Suprapubic skin (tissue), 4 donors: ENCODE measurements at regions not wholly inside any gene's neighbourhood (a gene's known extent, or its start where the extent isn't known, plus 50 kb on each side); places are given as distances from the start of the nearest gene placed in this dataset.

Source experiments
- EP300 ChIP-seq: sonication (generic); formaldehyde crosslinking; IDR thresholded peaks from one replicate; pipeline ENCODE4 v1.6.1; 2017; ENCODE audit warnings: antibody characterized with exemption
- POLR2AphosphoS5 ChIP-seq, 3 donors: sonication (generic); formaldehyde crosslinking; IDR thresholded peaks; one replicate each; pipeline ENCODE4 v1.6.1; 2017; ENCODE audit warnings: antibody characterized with exemption in 3 of 3
- TF ChIP-seq, protein P1 (sequence below), 2 donors: fragments of 200-600 bp in 1 of 2; fragments of 450-650 bp in 1 of 2; sonication (generic) in 1 of 2; IDR thresholded peaks; one replicate each; pipeline ENCODE4 v1.5.1; 2016 to 2019; ENCODE audit warnings: antibody characterized with exemption in 2 of 2, mild to moderate bottlenecking in 1 of 2, moderate library complexity in 1 of 2

DNA sequence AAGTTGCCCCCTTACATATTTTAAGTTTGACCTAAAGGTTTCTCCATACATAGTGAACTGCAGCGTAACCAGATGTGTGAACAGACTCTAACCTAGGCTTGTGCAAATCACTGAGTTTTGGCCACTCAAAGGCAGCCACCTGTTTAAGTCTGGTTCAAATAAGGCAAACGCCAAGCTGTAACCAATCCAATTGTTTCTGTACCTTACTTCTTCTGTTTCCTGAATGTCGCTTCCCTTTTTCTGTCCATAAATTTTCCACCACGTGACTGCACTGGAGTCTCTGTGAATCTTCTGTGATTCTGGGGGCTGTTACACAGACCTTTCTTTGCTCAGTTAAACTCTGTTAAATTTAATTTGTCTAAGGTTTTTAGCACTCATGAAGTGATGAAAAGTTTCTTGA, 618.8 kb downstream of the GLUD2 start:
- TF ChIP-seq, protein P1, sequence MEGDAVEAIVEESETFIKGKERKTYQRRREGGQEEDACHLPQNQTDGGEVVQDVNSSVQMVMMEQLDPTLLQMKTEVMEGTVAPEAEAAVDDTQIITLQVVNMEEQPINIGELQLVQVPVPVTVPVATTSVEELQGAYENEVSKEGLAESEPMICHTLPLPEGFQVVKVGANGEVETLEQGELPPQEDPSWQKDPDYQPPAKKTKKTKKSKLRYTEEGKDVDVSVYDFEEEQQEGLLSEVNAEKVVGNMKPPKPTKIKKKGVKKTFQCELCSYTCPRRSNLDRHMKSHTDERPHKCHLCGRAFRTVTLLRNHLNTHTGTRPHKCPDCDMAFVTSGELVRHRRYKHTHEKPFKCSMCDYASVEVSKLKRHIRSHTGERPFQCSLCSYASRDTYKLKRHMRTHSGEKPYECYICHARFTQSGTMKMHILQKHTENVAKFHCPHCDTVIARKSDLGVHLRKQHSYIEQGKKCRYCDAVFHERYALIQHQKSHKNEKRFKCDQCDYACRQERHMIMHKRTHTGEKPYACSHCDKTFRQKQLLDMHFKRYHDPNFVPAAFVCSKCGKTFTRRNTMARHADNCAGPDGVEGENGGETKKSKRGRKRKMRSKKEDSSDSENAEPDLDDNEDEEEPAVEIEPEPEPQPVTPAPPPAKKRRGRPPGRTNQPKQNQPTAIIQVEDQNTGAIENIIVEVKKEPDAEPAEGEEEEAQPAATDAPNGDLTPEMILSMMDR (IDR thresholded peaks at IDR 0.05), result no peak
- TF ChIP-seq POLR2AphosphoS5 (IDR thresholded peaks at IDR 0.05) (no peak), EP300 (no peak)
